GM18909 (cell line): ENCODE measurements at regions not wholly inside any gene's neighbourhood (a gene's known extent, or its start where the extent isn't known, plus 50 kb on each side); places are given as distances from the start of the nearest gene placed in this dataset.

Experiments used
- ATAC-seq: cut with Tn5 transposase; IDR thresholded peaks from one replicate; pipeline ENCODE4 v1.9.1; 2021; ENCODE audit warnings: mild to moderate bottlenecking; ENCODE audit not compliant: unreplicated experiment, poor library complexity

DNA sequence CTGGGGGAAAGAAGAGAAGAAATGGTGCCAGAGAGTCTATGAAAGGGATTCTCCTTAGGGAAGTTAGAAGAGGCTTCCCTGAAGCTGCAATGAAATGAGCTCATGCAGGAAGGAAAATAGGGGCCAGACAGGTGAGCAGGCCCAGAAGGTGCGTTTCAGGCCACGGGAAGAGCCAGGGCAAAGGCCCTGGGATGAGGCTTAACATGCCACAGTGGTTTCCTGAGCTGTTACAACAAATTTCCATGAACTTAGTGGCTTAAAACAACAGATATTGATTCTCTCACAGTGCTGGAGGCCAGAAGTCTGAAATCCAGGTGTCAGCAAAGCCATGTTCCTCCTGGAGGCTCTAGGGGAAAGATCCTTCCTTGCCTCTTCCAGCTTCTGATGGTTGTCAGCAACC lies 167.9 kb downstream of the TFAP2C start:
- ATAC-seq = no peak

DNA sequence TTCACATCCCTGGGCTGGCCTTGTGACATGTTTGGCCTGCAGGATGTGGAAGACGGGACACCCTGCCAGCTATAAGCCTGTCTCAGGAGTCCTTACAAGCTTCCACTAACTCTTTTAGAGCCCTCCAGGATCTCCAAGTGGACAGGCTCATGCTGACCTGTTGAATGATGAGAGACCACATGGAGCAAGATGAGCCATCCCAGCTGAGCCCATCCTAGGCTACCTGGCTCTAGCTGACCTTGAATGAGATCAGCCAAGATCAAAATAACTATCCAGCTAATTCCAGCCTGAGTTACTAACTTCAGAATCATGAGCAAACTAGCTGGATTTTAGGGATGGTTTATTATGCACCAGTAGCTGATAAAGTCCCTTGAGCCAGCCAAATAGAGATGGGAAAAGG lies 169.5 kb downstream of the TFAP2C start:
- ATAC-seq = no peak

- ATAC-seq = no peak
Observed at GRCh38 chr20:56799187-56799586, 170.1 kb downstream of the TFAP2C start.

DNA sequence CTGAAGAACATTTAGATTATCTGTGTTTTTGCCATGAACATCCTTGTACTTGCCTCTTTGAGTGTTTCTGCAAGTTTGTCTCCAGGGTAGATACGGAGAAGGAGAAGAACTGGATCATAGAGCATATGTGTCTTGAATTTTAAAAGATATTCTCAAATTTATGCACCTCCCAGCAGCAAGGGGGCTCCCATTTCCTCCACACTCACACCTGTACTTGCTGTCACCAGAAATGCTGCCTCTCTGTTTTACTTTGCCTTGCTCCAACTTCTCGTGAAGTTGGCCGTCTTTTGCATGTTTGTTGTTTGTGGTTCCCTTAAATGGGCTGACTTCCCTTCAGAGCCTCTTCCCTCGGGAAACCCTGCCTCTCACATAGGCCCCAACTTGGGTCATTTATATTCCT lies 171.0 kb downstream of the TFAP2C start:
- no peak for ATAC-seq

DNA sequence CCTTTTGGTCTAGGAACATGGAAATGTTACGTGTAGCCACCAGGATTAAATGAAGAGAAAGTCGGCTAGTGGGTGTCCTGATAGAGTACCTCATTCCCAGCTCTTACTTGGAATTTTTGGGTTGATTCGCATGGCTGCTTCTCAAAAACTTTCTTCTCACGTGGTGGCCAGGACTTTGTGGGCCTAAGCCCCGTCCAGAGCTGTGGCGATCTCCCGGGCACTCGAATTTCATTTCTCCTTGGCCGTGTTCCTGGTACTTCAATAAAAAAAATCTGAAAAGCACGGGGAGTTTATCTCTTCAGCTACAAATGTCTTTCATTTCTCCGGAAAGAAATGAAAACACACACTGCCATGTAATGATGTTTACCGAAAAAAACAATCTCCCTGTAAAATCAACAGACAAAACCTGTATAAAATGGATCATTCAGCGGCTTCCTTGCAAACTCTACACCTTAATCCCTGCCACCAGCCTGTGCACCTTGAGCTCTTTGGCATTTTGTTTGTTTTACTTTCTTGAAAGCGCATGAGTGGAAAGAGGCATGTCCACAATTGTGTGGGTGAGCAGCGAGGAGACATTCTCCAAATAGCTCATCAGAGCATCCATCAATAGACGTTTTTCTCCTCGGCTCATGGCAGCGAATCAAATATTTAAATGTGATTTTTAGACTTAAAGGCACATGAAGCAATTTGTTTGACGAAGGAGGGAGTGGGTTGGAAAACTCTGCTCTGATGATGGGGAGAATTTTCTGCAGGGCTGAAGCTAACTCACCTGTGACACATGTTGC lies 173.1 kb downstream of the TFAP2C start:
- no peak for ATAC-seq

GRCh38 chr20:56802805-56803204 lies 173.7 kb downstream of the TFAP2C start:
- no peak for ATAC-seq

GRCh38 chr20:56805313-56805712 lies 176.2 kb downstream of the TFAP2C start:
- no peak for ATAC-seq

GRCh38 chr20:56805966-56806365 lies 176.9 kb downstream of the TFAP2C start:
- ATAC-seq = no peak

DNA sequence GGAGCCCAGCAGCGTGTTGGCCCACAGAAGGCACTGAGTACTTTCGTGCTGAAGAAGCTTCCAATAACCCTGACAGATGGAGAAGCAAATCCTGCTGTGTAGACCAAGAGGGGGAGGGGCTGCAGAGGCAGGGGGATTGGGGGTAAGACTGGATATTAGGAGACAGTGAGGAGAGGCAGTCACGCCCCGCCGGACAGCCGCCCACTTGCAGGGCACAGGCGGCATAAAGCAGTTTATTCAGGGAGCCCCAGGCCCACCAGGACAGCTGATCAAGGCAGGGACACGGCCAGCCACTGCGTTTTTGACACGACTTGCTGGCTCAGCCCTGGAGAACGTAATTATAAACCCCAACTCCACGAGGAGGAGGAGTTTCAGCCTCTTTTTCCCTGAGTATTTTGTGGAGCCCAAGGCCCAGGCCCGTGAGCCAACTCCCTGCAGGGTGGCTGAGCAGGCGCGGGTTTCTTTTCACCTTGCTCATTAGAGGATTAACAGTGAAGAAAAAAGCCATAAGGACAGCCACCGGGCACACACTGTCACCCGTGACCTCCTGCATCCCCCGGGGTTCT lies 177.9 kb downstream of the TFAP2C start:
- ATAC-seq = no peak

DNA sequence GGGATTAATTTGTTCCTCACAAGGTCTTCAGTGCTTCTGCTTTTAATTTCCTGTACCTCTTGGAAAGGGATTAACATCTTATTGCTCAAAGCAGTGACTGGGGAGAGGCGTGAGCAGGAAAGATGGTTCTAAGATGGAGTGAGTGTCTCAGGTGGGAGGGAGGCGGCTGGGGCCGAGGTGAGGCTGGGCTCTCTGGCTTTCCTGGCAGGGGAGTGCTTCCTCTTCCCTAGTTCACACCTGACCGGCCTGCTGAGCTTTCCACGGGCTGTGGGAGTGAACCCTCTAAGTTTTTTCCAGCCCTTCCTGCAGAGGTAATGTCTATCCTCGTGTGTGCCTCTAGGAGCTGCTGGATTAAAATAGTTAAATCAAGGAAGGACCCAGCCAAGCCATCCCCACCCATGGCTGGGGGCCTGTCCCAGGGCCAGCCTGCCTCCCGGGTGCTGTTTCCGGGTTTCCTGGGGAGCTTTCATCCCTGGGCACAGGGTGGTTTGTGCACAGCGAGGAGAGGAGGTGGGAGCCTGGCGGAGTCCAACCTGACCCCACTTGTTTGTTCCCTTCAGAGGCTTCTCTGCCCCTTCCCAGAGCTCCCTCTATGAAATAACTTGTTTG lies 179.1 kb downstream of the TFAP2C start:
- ATAC-seq = no peak

GRCh38 chr20:56808732-56809131 lies 179.6 kb downstream of the TFAP2C start:
- ATAC-seq = no peak

DNA sequence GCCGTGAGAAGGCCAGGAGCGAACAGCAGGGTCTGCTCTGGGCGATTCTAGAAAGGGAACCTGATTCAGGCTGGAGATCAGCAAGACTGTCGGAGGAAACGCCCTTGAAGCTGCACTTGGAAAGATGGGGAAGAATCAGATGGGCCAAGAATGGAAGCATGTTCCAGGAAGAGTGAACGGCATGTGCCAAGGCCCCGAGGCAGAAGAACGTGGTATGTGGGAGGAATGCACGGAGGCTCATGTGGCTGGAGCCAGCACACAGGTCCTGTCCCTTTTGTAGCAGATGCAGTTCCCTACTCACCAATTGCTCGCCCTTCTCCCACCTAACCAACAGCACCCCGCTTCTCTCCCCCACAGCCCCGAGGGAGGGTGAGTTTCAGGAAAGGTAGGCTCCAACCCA lies 180.6 kb downstream of the TFAP2C start:
- no peak for ATAC-seq

- no peak for ATAC-seq
Observed at GRCh38 chr20:56810141-56810540, 181.0 kb downstream of the TFAP2C start.

DNA sequence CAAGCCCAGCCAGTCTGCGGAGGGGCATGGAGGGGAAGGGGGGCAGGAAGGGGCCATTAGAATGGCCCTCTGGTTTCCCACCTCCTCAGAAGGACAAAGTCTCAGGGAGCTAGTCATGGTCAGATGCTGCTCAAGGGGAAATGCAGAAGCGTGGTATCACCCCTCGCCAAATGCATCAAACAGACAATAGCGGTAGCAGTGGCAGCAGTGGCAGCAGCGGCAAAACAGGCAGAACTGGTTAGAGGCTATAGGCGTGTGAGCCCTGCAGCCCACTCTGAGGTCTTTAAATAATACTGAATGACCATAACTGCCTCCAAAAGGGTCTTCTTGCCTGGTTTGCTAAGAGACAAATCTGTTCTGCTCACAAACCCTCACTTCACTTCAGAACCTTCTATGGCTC lies 186.7 kb downstream of the TFAP2C start:
- ATAC-seq = no peak

GRCh38 chr20:56816349-56816748 lies 187.2 kb downstream of the TFAP2C start:
- no peak for ATAC-seq

- no peak for ATAC-seq
Observed at GRCh38 chr20:56817780-56818675, 188.9 kb downstream of the TFAP2C start.

- no peak for ATAC-seq
Observed at GRCh38 chr20:56820984-56821383, 191.9 kb downstream of the TFAP2C start.

GRCh38 chr20:56826306-56826704 lies 197.2 kb downstream of the TFAP2C start:
- ATAC-seq = no peak

DNA sequence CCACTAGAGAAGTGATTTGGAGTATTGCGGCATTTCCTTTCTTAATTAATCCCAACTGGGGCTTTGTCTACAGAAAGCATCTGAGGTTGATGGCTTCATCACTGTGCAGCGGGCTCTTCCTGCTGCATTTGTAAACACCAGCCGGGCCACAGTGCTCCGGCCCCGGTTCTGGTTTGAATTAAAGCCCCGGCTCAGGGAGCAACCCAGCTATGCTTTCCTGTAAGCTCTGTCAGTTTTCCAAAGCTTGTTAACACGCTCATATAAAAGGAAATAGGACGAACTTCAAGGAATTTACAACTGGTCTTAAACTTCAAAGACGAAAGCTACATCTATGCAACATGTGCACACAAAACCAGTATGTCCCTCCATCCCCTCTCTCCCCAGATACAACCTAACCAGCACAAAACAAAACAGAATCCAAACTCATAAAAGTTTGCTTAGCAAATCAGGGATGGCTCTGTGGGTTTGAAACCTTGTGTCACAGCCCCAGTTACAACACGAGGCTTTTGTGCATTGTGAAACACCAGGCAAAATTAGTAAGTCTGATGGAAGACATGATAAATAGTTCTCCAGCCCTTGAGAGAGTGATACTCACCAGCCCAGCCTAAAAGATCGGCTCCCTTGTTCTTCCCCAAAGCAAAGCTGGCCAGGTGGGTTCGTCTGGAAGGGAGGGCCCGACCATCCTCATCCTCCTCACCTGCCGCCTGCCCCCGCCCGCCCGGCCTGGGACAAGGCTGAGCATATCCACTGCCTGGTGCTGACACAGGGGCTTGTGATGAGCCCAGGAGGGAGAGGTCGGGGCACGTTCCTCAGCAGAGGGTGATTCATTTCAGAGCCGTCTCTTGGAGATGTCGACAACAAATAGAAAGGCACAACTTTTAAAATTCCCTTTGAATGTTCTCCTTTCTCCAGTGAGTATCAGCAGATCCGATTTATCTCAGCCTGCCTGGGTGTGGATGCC lies 197.9 kb downstream of the TFAP2C start:
- ATAC-seq = no peak

DNA sequence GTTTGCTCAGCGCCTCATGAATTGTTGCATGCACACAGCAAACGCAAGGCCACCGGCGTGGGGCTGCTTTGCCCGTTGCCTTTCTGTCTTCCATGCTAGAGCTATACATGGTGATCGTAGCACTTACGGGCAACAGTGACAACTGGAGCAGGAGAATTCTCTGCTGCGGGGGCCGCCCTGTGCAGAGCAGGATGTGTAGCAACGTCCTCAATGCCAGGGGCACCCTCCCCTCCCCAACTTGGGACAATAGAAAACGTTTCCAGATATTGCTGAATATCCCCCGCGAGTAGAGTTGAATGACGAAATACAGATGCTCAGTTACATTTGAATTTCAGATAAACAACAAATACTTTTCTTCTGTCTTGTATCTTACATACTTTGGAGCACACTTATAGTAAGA lies 198.7 kb downstream of the TFAP2C start:
- no peak for ATAC-seq
